ENCODE measurements at regions not wholly inside any gene's neighbourhood (a gene's known extent, or its start where the extent isn't known, plus 50 kb on each side); places are given as distances from the start of the nearest gene placed in this dataset.
A peak's percentile ranks its signal among the peaks of the same experiment; 100 is the strongest.

DNA sequence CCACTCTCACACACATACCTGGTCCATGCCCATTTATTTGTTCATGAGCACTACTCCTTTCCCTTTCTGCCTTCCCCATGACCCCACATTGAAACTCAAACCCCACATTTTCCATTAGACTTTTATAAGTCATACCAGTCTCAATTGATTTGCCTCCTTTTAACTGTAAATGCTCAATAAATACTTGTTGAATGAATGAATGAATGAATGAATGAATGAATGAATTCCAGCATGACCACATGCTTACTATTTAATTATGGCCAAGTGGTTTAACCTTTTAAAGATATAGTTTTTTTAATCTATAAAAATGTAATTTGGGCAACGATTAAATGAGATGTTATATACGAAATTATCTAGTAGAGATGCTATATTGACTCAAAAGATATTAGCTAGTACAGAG lies 54.1 kb upstream of the GRAMD2B start:
- Histone ChIP-seq H3K9ac (ENCODE audit: insufficient read depth in 1 of 2, low read length in 2 of 2) (no peak overlapping the region), H3K9me3 (ENCODE audit: control insufficient read depth in 4 of 4, insufficient read depth in 3 of 4, low read length in 3 of 4) (no peaks in the 10 kb centered on the region), H3K36me3 (ENCODE audit: control insufficient read depth in 4 of 4, insufficient read depth in 4 of 4, low read length in 4 of 4) (no peaks in the 10 kb centered on the region), H3K27me3 (ENCODE audit: control insufficient read depth in 3 of 3, insufficient read depth in 3 of 3, low read length in 2 of 3) (no peaks in the 10 kb centered on the region), H3K27ac (ENCODE audit: low read depth in 1 of 2, low read length in 1 of 2) (no peak overlapping the region), H3K4me1 (ENCODE audit: control insufficient read depth in 5 of 5, insufficient read depth in 5 of 5, low read length in 5 of 5) (peaks cover 0 to 41% (median 8%) of the 10 kb centered on the region in 5 donors), H3K4me3 (no peak overlapping the region)
- ATAC-seq (ENCODE audit: insufficient read depth, low FRiP score) (no peak), DNase-seq (no peak)
- TF ChIP-seq, protein P1, sequence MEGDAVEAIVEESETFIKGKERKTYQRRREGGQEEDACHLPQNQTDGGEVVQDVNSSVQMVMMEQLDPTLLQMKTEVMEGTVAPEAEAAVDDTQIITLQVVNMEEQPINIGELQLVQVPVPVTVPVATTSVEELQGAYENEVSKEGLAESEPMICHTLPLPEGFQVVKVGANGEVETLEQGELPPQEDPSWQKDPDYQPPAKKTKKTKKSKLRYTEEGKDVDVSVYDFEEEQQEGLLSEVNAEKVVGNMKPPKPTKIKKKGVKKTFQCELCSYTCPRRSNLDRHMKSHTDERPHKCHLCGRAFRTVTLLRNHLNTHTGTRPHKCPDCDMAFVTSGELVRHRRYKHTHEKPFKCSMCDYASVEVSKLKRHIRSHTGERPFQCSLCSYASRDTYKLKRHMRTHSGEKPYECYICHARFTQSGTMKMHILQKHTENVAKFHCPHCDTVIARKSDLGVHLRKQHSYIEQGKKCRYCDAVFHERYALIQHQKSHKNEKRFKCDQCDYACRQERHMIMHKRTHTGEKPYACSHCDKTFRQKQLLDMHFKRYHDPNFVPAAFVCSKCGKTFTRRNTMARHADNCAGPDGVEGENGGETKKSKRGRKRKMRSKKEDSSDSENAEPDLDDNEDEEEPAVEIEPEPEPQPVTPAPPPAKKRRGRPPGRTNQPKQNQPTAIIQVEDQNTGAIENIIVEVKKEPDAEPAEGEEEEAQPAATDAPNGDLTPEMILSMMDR (IDR thresholded peaks at IDR 0.05; ENCODE audit: control extremely low read depth, extremely low read depth), result no peak
- 92 to 96% methylated on average over 2 of the region's 2 CpGs for WGBS, 2 donors

DNA sequence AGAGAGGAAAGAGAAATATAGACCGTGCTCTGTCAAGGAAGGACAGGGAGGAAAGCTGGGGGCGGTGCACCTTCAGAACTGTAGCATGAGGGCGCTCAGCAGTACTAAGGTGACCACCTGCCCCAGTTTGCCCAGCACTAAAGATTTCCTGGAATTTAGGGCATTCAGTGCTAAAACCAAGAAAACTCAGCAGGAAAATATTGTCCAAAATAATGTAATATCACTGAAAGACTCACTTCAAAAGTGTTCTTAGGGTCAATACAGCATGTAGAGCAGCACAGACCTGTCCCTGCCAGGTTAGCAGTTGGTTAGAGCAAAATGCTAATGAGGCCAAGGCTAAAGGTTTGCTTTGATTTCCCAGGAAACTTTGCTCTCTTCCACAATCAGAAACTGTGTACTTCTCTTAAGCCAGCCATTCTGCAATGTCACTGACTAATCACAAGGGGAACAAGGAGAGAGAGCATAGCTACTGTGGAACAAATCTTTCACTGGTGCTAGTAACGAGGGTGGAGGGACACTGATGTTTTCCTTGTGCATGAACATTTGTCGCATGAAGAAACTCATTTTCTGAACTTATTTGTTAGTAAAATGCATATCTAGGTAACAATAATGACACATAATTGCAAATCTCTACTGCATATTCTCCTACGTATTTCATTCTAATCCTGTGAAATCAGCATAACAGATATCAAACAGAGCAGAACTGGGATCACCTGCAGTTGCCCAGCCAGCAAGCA lies 53.0 kb upstream of the GRAMD2B start:
- Histone ChIP-seq H3K27me3 (ENCODE audit: control insufficient read depth in 3 of 3, insufficient read depth in 3 of 3, low read length in 2 of 3) (no peaks in the 10 kb centered on the region), H3K27ac (ENCODE audit: low read depth in 1 of 2, low read length in 1 of 2) (no peak overlapping the region), H3K9me3 (ENCODE audit: control insufficient read depth in 4 of 4, insufficient read depth in 3 of 4, low read length in 3 of 4) (no peaks in the 10 kb centered on the region), H3K9ac (ENCODE audit: insufficient read depth in 1 of 2, low read length in 2 of 2) (no peak overlapping the region), H3K4me3 (no peak overlapping the region), H3K4me1 (ENCODE audit: control insufficient read depth in 5 of 5, insufficient read depth in 5 of 5, low read length in 5 of 5) (peaks cover 0 to 32% (median 8%) of the 10 kb centered on the region in 5 donors), H3K36me3 (ENCODE audit: control insufficient read depth in 4 of 4, insufficient read depth in 4 of 4, low read length in 4 of 4) (no peaks in the 10 kb centered on the region)
- ATAC-seq (ENCODE audit: insufficient read depth, low FRiP score) (no peak), DNase-seq (no peak)
- TF ChIP-seq, protein P1 (IDR thresholded peaks at IDR 0.05; ENCODE audit: control extremely low read depth, extremely low read depth), result no peak
- WGBS, 2 donors, result 77 to 85% methylated on average over 6 of the region's 6 CpGs

DNA sequence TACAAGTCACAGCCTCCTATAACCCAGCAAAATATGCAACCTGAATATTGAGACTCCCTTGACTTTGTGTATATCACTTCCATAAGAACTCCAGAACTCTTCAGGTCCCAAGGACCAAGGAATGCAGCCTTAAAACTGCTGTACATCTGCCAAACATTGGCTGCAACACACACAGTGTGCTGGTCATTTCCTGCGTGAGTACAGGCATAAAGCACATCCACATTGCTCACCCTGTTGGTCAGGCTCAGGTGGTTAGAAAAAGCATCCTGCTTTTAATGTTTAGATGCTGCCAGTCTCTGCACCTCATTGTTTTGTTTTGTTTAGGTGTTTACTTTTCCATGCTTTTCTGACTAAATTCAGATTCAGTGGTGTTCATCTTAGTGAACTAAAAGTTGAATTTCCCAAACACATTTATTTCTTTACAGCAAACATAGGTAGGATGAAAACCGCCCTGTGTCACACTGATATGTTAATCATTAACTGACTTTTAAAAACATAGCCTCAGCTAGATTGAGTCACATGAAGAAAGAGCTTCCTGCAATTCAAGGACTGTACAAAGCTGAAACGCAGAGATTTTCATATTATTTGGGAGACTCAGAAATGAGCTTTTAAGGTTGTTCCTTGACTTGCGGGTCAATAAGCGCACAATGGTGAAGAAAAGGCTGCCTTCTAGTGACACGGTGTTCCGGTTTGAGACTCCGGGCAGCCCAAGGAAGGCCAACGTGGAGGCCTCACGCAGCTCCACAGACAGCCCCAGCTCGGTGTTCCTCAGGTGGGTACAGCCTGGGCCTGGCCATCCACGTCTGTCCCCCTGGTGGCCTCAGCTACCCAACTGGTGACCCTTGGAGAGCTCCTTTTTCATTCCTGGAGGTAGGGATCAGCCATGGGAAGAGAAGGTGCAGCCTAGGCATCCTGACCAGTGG lies 52.2 kb upstream of the GRAMD2B start:
- 84 to 90% methylated on average over 12 of the region's 12 CpGs for WGBS, 2 donors
- ATAC-seq (ENCODE audit: insufficient read depth, low FRiP score), result peak; percentile 41
- H3K4me3 ChIP-seq, result no peak overlapping the region
- H3K27me3 ChIP-seq (ENCODE audit: control insufficient read depth in 3 of 3, insufficient read depth in 3 of 3, low read length in 2 of 3), result no peaks in the 10 kb centered on the region
- no peaks in the 10 kb centered on the region for H3K36me3 ChIP-seq (ENCODE audit: control insufficient read depth in 4 of 4, insufficient read depth in 4 of 4, low read length in 4 of 4)
- no peaks in the 10 kb centered on the region for H3K9me3 ChIP-seq (ENCODE audit: control insufficient read depth in 4 of 4, insufficient read depth in 3 of 4, low read length in 3 of 4)
- peak overlapping the region in 1 of 2 donors; percentile 14 for H3K27ac ChIP-seq (ENCODE audit: low read depth in 1 of 2, low read length in 1 of 2)
- TF ChIP-seq, protein P1 (IDR thresholded peaks at IDR 0.05; ENCODE audit: control extremely low read depth, extremely low read depth), result no peak
- peaks cover 0 to 23% (median 5%) of the 10 kb centered on the region in 5 donors for H3K4me1 ChIP-seq (ENCODE audit: control insufficient read depth in 5 of 5, insufficient read depth in 5 of 5, low read length in 5 of 5)
- H3K9ac ChIP-seq (ENCODE audit: insufficient read depth in 1 of 2, low read length in 2 of 2), result no peak overlapping the region
- DNase-seq, result peak in 1 of 3 donors; percentile 44

All from lung (tissue), 11 donors.